ENCODE measurements at regions not wholly inside any gene's neighbourhood (a gene's known extent, or its start where the extent isn't known, plus 50 kb on each side); places are given as distances from the start of the nearest gene placed in this dataset.

GRCh38 chr5:120199559-120199958 lies 264.5 kb upstream of the PRR16 start:
- peaks cover under 1% of the 10 kb centered on the region for H3K9me3 Mint-ChIP-seq
- DNase-seq (ENCODE audit: low spot score in 2 of 2): no peak
- no peak for ATAC-seq (ENCODE audit: low read depth)
- no peak overlapping the region for H3K27ac Mint-ChIP-seq
- H3K27me3 Mint-ChIP-seq: no peaks in the 10 kb centered on the region
- H3K36me3 Mint-ChIP-seq: no peaks in the 10 kb centered on the region
- no peak overlapping the region for H3K4me3 Mint-ChIP-seq
- no peaks in the 10 kb centered on the region for H3K4me1 Mint-ChIP-seq

DNA sequence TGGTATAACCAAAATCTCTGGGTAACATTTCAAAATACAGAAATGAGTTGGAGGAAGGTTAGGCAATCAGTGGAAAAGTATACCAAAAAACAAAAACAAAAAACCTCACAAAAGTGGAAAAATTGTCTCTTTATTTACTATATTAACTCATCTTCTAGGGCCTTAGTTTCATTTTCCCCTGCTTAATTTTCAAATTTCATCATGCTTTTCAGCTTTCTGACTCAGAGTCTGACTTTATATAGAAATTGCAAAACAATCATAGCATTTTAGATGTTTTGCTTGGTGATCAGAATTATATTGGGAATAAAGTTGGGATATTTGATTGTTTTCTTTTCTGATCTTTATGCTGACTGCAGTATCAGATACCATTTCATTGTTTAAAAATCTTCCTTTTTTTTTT lies 257.0 kb upstream of the PRR16 start:
- H3K4me1 Mint-ChIP-seq: no peaks in the 10 kb centered on the region
- H3K27ac Mint-ChIP-seq: no peak overlapping the region
- ATAC-seq (ENCODE audit: low read depth): no peak
- H3K4me3 Mint-ChIP-seq: no peak overlapping the region
- H3K27me3 Mint-ChIP-seq: peaks cover 2% of the 10 kb centered on the region
- no peak for DNase-seq (ENCODE audit: low spot score in 2 of 2)
- peaks cover 4% of the 10 kb centered on the region for H3K9me3 Mint-ChIP-seq
- H3K36me3 Mint-ChIP-seq: no peaks in the 10 kb centered on the region

DNA sequence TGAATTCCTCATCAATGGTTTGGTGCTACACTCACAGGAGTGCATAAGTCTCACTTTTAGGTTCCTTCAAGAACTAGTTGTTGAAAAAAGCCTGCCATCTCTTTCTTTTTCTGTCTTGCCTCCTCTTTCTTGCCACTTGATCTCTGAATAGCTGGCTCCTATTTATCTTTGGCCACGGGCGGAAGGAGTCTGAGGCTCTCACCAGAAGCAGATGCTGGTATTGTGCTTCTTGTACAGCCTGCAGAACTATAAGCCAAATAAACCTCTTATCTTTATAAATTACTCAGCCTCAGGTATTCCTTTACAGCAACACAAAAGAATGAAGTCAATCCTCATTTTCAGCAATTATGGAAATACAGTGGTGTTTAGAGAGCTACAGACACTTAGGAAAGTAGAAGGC lies 247.1 kb upstream of the PRR16 start:
- H3K27ac Mint-ChIP-seq: no peak overlapping the region
- no peak for ATAC-seq (ENCODE audit: low read depth)
- no peak overlapping the region for H3K4me3 Mint-ChIP-seq
- DNase-seq (ENCODE audit: low spot score in 2 of 2): no peak
- no peaks in the 10 kb centered on the region for H3K36me3 Mint-ChIP-seq
- no peaks in the 10 kb centered on the region for H3K9me3 Mint-ChIP-seq
- H3K27me3 Mint-ChIP-seq: no peaks in the 10 kb centered on the region
- H3K4me1 Mint-ChIP-seq: no peaks in the 10 kb centered on the region

DNA sequence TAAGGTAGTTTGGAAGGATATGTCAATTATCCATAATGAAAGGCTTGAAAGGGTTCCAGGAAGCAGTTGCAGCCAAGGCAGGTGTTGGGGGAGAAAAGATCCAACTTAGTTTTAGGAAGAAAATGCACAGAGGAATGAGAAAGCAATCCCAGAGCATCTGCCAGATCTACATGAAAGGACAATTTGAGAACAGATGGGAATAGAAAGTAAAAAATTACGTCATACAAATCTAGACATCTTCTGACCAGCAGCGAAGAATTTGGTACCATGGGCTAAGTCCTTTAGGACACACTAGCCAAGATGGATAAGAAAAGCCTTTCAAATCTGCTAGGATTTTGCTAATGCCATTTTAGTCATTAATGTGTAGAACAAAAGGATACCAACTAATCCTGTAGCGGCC lies 244.1 kb upstream of the PRR16 start:
- Mint-ChIP-seq H3K27me3 (no peaks in the 10 kb centered on the region), H3K27ac (no peak overlapping the region), H3K4me3 (no peak overlapping the region), H3K4me1 (no peaks in the 10 kb centered on the region), H3K36me3 (no peaks in the 10 kb centered on the region), H3K9me3 (peaks cover 3% of the 10 kb centered on the region)
- ATAC-seq (ENCODE audit: low read depth): no peak
- no peak for DNase-seq (ENCODE audit: low spot score in 2 of 2)

- DNase-seq (ENCODE audit: low spot score in 2 of 2) (no peak), ATAC-seq (ENCODE audit: low read depth) (no peak)
- no peaks in the 10 kb centered on the region for H3K27me3 Mint-ChIP-seq
- H3K27ac Mint-ChIP-seq: no peak overlapping the region
- no peak overlapping the region for H3K4me3 Mint-ChIP-seq
- H3K36me3 Mint-ChIP-seq: no peaks in the 10 kb centered on the region
- peaks cover 3% of the 10 kb centered on the region for H3K9me3 Mint-ChIP-seq
- no peaks in the 10 kb centered on the region for H3K4me1 Mint-ChIP-seq
Observed at GRCh38 chr5:120225524-120225923, 238.6 kb upstream of the PRR16 start.

DNA sequence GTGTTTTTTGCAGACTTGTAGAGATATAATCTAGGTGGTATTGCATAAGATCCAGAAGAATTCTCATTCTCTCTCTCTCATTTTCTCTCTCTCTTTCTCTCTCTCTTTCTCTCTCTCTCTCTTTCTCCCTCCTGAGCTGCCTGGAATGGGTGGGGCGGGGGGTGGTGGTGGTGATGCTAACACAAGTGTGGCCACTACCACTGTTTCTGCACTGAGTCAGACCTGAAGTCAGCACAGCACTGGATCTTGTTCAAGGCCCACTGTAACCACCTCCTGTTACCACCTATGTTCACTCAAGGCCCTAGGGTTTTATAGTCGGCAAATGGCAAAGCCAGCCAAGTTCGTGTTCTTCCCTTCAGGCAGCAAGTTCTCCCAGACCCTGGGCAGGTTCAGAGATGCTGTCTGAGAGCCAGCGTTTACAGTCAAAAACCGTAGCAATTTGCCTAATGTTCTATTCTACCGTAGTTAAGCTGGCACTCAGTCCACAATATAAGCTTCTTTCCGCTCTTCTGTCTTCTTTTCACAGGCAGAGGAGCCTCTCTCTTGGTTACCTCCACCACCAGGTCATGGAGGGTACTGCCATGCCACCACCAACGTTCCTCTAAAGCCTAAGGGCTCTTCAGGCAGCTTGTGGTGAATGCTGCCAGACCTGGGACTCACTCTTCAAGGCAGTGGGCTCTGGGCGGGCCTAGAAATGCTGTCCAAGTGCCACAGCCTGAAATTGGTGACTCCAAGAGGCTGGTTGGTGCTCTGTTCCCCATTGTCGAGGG lies 235.7 kb upstream of the PRR16 start:
- no peaks in the 10 kb centered on the region for H3K4me1 Mint-ChIP-seq
- H3K27me3 Mint-ChIP-seq: no peaks in the 10 kb centered on the region
- no peak overlapping the region for H3K4me3 Mint-ChIP-seq
- no peaks in the 10 kb centered on the region for H3K36me3 Mint-ChIP-seq
- H3K27ac Mint-ChIP-seq: no peak overlapping the region
- ATAC-seq (ENCODE audit: low read depth): no peak
- DNase-seq (ENCODE audit: low spot score in 2 of 2): no peak
- peaks cover 3% of the 10 kb centered on the region for H3K9me3 Mint-ChIP-seq

GRCh38 chr5:120229036-120229435 lies 235.1 kb upstream of the PRR16 start:
- Mint-ChIP-seq H3K27ac (no peak overlapping the region), H3K36me3 (no peaks in the 10 kb centered on the region), H3K4me1 (no peaks in the 10 kb centered on the region), H3K4me3 (no peak overlapping the region), H3K9me3 (peaks cover 2% of the 10 kb centered on the region), H3K27me3 (no peaks in the 10 kb centered on the region)
- ATAC-seq (ENCODE audit: low read depth) (no peak), DNase-seq (ENCODE audit: low spot score in 2 of 2) (no peak)

GRCh38 chr5:120231563-120231962 lies 232.5 kb upstream of the PRR16 start:
- Mint-ChIP-seq H3K4me1 (no peaks in the 10 kb centered on the region), H3K9me3 (no peaks in the 10 kb centered on the region), H3K36me3 (no peaks in the 10 kb centered on the region), H3K27me3 (no peaks in the 10 kb centered on the region), H3K4me3 (no peak overlapping the region), H3K27ac (no peak overlapping the region)
- ATAC-seq (ENCODE audit: low read depth): no peak
- no peak for DNase-seq (ENCODE audit: low spot score in 2 of 2)

GRCh38 chr5:120236360-120236759 lies 227.7 kb upstream of the PRR16 start:
- ATAC-seq (ENCODE audit: low read depth) (no peak), DNase-seq (ENCODE audit: low spot score in 2 of 2) (no peak)
- H3K9me3 Mint-ChIP-seq: no peaks in the 10 kb centered on the region
- no peak overlapping the region for H3K4me3 Mint-ChIP-seq
- H3K36me3 Mint-ChIP-seq: no peaks in the 10 kb centered on the region
- no peak overlapping the region for H3K27ac Mint-ChIP-seq
- H3K27me3 Mint-ChIP-seq: peaks cover 1% of the 10 kb centered on the region
- H3K4me1 Mint-ChIP-seq: no peaks in the 10 kb centered on the region

DNA sequence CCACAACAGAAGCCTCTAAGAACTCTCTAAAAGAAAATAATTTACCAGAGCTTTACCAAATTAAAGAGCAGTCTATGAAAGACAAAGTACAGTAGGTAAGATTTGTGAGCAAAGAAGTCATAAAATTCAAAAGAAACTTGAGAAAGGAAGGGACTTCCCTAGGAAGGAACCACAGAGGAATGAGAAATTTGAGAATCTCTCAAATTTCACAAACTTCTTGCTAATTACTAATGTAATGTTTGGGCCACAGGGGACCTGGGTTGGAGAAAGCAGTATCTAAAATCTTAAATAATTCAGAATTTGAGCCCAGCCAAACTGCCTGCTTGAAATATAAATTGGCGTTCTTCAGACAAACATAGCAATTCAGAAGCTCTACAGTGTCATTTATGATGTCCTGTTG lies 225.0 kb upstream of the PRR16 start:
- no peaks in the 10 kb centered on the region for H3K9me3 Mint-ChIP-seq
- no peaks in the 10 kb centered on the region for H3K36me3 Mint-ChIP-seq
- H3K4me1 Mint-ChIP-seq: no peaks in the 10 kb centered on the region
- no peak overlapping the region for H3K27ac Mint-ChIP-seq
- H3K27me3 Mint-ChIP-seq: peaks cover 1% of the 10 kb centered on the region
- H3K4me3 Mint-ChIP-seq: no peak overlapping the region
- ATAC-seq (ENCODE audit: low read depth) (no peak), DNase-seq (ENCODE audit: low spot score in 2 of 2) (no peak)

- no peak overlapping the region for H3K27ac Mint-ChIP-seq
- H3K9me3 Mint-ChIP-seq: no peaks in the 10 kb centered on the region
Observed at GRCh38 chr5:120240706-120241105, 223.4 kb upstream of the PRR16 start.

DNA sequence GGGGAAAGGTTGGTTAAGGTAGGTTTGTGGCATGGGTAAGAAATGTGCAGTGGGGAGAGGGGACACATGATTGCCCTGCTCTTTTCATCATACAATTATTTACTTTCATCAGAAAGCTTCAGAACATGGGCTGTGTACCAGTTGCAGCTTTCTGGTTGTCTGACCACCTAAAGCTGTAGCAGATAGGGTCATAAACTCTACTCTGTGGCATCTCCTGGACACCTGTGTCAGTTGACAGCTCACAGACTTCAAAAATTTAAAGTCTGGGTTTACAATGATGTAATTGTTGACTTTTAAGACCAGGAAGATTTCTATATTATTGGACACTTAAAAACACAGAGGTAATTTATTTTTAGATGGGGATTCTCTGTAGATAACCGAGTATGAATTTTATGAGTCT lies 222.7 kb upstream of the PRR16 start:
- Mint-ChIP-seq H3K36me3 (no peaks in the 10 kb centered on the region), H3K4me1 (no peaks in the 10 kb centered on the region), H3K27me3 (peaks cover 3% of the 10 kb centered on the region), H3K4me3 (no peak overlapping the region), H3K9me3 (no peaks in the 10 kb centered on the region), H3K27ac (no peak overlapping the region)
- no peak for ATAC-seq (ENCODE audit: low read depth)
- DNase-seq (ENCODE audit: low spot score in 2 of 2): no peak

More at GRCh38 chr5:120240706-120241105, 223.4 kb upstream of the PRR16 start:
- no peaks in the 10 kb centered on the region for H3K4me1 Mint-ChIP-seq
- DNase-seq (ENCODE audit: low spot score in 2 of 2) (no peak), ATAC-seq (ENCODE audit: low read depth) (no peak)
- H3K4me3 Mint-ChIP-seq: no peak overlapping the region
- peaks cover 3% of the 10 kb centered on the region for H3K27me3 Mint-ChIP-seq
- H3K36me3 Mint-ChIP-seq: no peaks in the 10 kb centered on the region

- DNase-seq (ENCODE audit: low spot score in 2 of 2) (no peak), ATAC-seq (ENCODE audit: low read depth) (no peak)
- no peaks in the 10 kb centered on the region for H3K9me3 Mint-ChIP-seq
- H3K36me3 Mint-ChIP-seq: no peaks in the 10 kb centered on the region
- H3K4me3 Mint-ChIP-seq: no peak overlapping the region
- H3K27ac Mint-ChIP-seq: no peak overlapping the region
- H3K4me1 Mint-ChIP-seq: no peaks in the 10 kb centered on the region
- H3K27me3 Mint-ChIP-seq: no peaks in the 10 kb centered on the region
Observed at GRCh38 chr5:120251898-120252297, 212.2 kb upstream of the PRR16 start.

DNA sequence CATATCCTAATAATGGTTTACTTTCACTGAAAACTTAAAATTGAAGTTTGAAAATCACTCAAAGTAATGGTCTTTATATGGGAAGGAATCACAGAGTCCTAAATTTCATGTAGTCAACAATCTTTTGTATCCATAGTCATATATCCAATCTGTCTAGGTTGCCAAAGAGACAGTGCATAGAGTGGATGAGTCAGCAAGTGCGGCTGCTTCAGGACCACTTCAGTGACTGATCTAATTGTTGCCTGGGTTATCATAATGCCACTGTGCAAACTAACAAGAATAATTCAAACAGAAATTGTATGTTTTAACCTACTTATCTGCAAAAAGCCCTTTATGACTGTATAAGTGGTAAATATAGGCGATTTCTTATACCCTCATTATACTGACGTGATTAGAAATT lies 211.3 kb upstream of the PRR16 start:
- no peaks in the 10 kb centered on the region for H3K9me3 Mint-ChIP-seq
- no peak overlapping the region for H3K4me3 Mint-ChIP-seq
- no peak for DNase-seq (ENCODE audit: low spot score in 2 of 2)
- no peak for ATAC-seq (ENCODE audit: low read depth)
- H3K27ac Mint-ChIP-seq: no peak overlapping the region
- no peaks in the 10 kb centered on the region for H3K36me3 Mint-ChIP-seq
- no peaks in the 10 kb centered on the region for H3K27me3 Mint-ChIP-seq
- H3K4me1 Mint-ChIP-seq: no peaks in the 10 kb centered on the region

DNA sequence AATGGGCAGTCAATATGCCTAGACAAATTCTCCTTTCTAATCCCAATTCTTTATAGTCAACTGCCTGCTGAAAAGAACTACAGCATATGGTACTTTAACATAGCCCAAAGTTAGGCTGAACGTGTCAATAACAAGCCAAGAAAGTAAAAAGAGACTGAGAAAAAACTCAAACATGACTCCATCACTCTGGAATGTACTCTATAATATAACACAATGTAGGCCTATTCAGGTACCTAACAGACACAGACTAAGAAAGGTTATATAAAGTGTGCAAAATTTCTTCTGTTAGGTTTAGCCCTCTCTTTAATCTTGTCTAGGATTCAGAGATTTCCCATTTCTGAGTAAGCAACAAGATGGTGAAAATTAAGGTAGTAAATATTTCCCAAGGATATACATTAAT lies 209.7 kb upstream of the PRR16 start:
- DNase-seq (ENCODE audit: low spot score in 2 of 2) (no peak), ATAC-seq (ENCODE audit: low read depth) (no peak)
- no peak overlapping the region for H3K27ac Mint-ChIP-seq
- H3K9me3 Mint-ChIP-seq: no peaks in the 10 kb centered on the region
- H3K4me1 Mint-ChIP-seq: no peaks in the 10 kb centered on the region
- no peak overlapping the region for H3K4me3 Mint-ChIP-seq
- no peaks in the 10 kb centered on the region for H3K27me3 Mint-ChIP-seq
- no peaks in the 10 kb centered on the region for H3K36me3 Mint-ChIP-seq
